IPS-15b (cell line): ENCODE measurements at regions not wholly inside any gene's neighbourhood (a gene's known extent, or its start where the extent isn't known, plus 50 kb on each side); places are given as distances from the start of the nearest gene placed in this dataset.
"Not testable (repeated sequence)": the region's sequence is repeated elsewhere in the genome, so short reads cannot be mapped to it uniquely, and the experiment has no call there.

Experiments
- H3K27me3 ChIP-seq: one replicate; pipeline ENCODE4 v1.6.1; 2013; ENCODE audit warnings: low read length; ENCODE audit not compliant: control insufficient read depth, insufficient read depth
- H3K36me3 ChIP-seq: one replicate; pipeline ENCODE4 v1.6.1; 2013; ENCODE audit warnings: low read length; ENCODE audit not compliant: control insufficient read depth, insufficient read depth
- H3K4me1 ChIP-seq: one replicate; pipeline ENCODE4 v1.6.1; 2013; ENCODE audit warnings: mild to moderate bottlenecking, low read length; ENCODE audit not compliant: control insufficient read depth, insufficient read depth
- H3K4me3 ChIP-seq: one replicate; pipeline ENCODE4 v1.5.1; 2013; ENCODE audit warnings: low read depth, low read length
- H3K9ac ChIP-seq: one replicate; pipeline ENCODE4 v1.6.1; 2013; ENCODE audit warnings: low read depth, mild to moderate bottlenecking, low read length
- H3K9me3 ChIP-seq: one replicate; pipeline ENCODE4 v1.6.1; 2013; ENCODE audit warnings: mild to moderate bottlenecking, low read length; ENCODE audit not compliant: control insufficient read depth, insufficient read depth

DNA sequence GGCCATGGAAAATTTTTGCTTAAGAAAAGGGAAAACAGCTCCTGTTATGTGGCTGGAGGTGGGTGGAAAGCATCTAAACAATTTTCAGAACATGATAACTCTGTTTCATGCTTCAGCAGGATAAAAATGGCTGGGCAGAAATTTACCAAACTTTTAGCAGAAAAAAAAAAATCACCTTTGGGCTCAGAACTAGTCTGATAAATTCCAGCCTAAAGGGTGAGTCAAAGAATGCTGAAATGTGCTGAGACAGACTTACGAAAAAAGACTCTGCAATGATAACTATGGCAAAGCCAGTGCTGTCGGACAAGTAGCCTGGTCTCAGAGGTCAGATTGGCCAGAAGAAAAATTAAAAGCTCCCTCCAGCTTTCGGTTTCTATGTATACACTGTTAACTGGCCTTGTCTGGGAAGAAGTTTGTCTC is 123.6 kb downstream of the LRATD1 start:
- no peaks in the 10 kb centered on the region for H3K36me3 ChIP-seq
- H3K9ac ChIP-seq: no peak overlapping the region
- no peak overlapping the region for H3K4me3 ChIP-seq
- no peaks in the 10 kb centered on the region for H3K9me3 ChIP-seq
- H3K27me3 ChIP-seq: no peaks in the 10 kb centered on the region
- H3K4me1 ChIP-seq: no peaks in the 10 kb centered on the region

- H3K9me3 ChIP-seq: no peaks in the 10 kb centered on the region
- no peaks in the 10 kb centered on the region for H3K4me1 ChIP-seq
- H3K9ac ChIP-seq: no peak overlapping the region
- H3K27me3 ChIP-seq: no peaks in the 10 kb centered on the region
- H3K4me3 ChIP-seq: no peak overlapping the region
- no peaks in the 10 kb centered on the region for H3K36me3 ChIP-seq
Measured at GRCh38 chr2:14756981-14757657, 124.6 kb downstream of the LRATD1 start.

- Histone ChIP-seq H3K4me1 (no peaks in the 10 kb centered on the region), H3K9me3 (no peaks in the 10 kb centered on the region), H3K9ac (no peak overlapping the region), H3K36me3 (no peaks in the 10 kb centered on the region), H3K4me3 (no peak overlapping the region), H3K27me3 (no peaks in the 10 kb centered on the region)
Measured at GRCh38 chr2:14759082-14759481, 126.6 kb downstream of the LRATD1 start.

GRCh38 chr2:14760169-14760568 is 127.7 kb downstream of the LRATD1 start:
- no peaks in the 10 kb centered on the region for H3K27me3 ChIP-seq
- no peak overlapping the region for H3K4me3 ChIP-seq
- no peaks in the 10 kb centered on the region for H3K4me1 ChIP-seq
- no peaks in the 10 kb centered on the region for H3K9me3 ChIP-seq
- no peak overlapping the region for H3K9ac ChIP-seq
- no peaks in the 10 kb centered on the region for H3K36me3 ChIP-seq

GRCh38 chr2:14761118-14761517 is 128.6 kb downstream of the LRATD1 start:
- Histone ChIP-seq H3K36me3 (no peaks in the 10 kb centered on the region), H3K27me3 (no peaks in the 10 kb centered on the region), H3K4me1 (no peaks in the 10 kb centered on the region), H3K4me3 (no peak overlapping the region), H3K9me3 (no peaks in the 10 kb centered on the region), H3K9ac (no peak overlapping the region)

GRCh38 chr2:14773696-14774095 is 141.2 kb downstream of the LRATD1 start:
- H3K4me3 ChIP-seq: no peak overlapping the region
- no peaks in the 10 kb centered on the region for H3K36me3 ChIP-seq
- H3K9me3 ChIP-seq: no peaks in the 10 kb centered on the region
- H3K4me1 ChIP-seq: no peaks in the 10 kb centered on the region
- no peak overlapping the region for H3K9ac ChIP-seq
- no peaks in the 10 kb centered on the region for H3K27me3 ChIP-seq

GRCh38 chr2:14774436-14774968 is 142.0 kb downstream of the LRATD1 start:
- H3K4me3 ChIP-seq: no peak overlapping the region
- H3K9me3 ChIP-seq: no peaks in the 10 kb centered on the region
- no peak overlapping the region for H3K9ac ChIP-seq
- H3K36me3 ChIP-seq: no peaks in the 10 kb centered on the region
- H3K27me3 ChIP-seq: no peaks in the 10 kb centered on the region
- no peaks in the 10 kb centered on the region for H3K4me1 ChIP-seq

GRCh38 chr2:14776216-14776615 is 143.7 kb downstream of the LRATD1 start:
- H3K4me1 ChIP-seq: no peaks in the 10 kb centered on the region
- H3K27me3 ChIP-seq: no peaks in the 10 kb centered on the region
- no peaks in the 10 kb centered on the region for H3K36me3 ChIP-seq
- H3K9me3 ChIP-seq: no peaks in the 10 kb centered on the region
- no peak overlapping the region for H3K9ac ChIP-seq
- no peak overlapping the region for H3K4me3 ChIP-seq

DNA sequence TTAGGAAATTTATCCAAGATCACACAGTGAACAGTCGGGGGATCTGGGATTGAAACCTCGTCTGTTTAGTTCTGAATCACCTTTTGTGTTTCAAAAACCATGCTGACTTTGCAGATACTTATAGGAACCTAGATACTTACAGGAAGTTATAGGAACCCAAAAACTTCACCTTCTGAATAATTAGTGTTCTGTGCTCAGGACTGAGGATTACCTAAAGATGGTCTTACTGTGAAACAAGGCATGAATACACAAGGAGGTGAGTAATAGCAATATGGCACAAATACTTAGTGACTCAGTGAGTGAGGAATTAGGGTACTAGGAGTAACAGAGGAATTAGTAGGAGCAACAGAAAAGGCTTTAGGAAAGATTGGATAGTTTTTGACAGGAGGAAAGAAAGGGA is 145.5 kb downstream of the LRATD1 start:
- Histone ChIP-seq H3K9me3 (no peaks in the 10 kb centered on the region), H3K4me3 (no peak overlapping the region), H3K36me3 (no peaks in the 10 kb centered on the region), H3K4me1 (no peaks in the 10 kb centered on the region), H3K27me3 (no peaks in the 10 kb centered on the region), H3K9ac (no peak overlapping the region)

DNA sequence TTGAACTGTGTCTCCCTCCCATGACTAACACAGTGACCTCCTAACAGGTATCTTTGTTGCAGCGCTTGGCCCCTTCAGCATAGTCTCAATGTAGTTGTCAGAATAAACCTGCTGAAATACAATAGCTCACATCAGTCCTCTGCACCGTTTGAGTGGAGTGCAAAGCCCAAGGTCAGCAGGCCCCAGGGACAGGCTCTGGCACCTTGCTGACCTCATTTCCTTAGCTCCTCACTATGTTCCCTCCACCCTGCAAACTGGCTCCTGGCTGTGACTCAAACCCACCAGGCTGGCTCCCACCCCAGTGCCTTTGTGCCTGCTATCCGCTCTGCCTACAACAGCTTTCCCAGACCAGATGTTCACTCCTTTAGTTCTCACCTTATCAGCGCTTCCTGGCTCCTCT is 146.7 kb downstream of the LRATD1 start:
- no peaks in the 10 kb centered on the region for H3K36me3 ChIP-seq
- H3K27me3 ChIP-seq: no peaks in the 10 kb centered on the region
- no peaks in the 10 kb centered on the region for H3K4me1 ChIP-seq
- H3K4me3 ChIP-seq: no peak overlapping the region
- no peaks in the 10 kb centered on the region for H3K9me3 ChIP-seq
- H3K9ac ChIP-seq: no peak overlapping the region

- Histone ChIP-seq H3K27me3 (no peaks in the 10 kb centered on the region), H3K4me1 (no peaks in the 10 kb centered on the region), H3K4me3 (no peak overlapping the region), H3K9ac (no peak overlapping the region), H3K9me3 (no peaks in the 10 kb centered on the region), H3K36me3 (no peaks in the 10 kb centered on the region)
Measured at GRCh38 chr2:14781142-14781541, 148.6 kb downstream of the LRATD1 start.

- H3K36me3 ChIP-seq, H3K27me3 ChIP-seq, H3K4me3 ChIP-seq, H3K9ac ChIP-seq, H3K4me1 ChIP-seq, H3K9me3 ChIP-seq: not testable (repeated sequence)
Measured at GRCh38 chr2:14788814-14789213, 156.3 kb downstream of the LRATD1 start.
